ENCODE measurements at regions not wholly inside any gene's neighbourhood (a gene's known extent, or its start where the extent isn't known, plus 50 kb on each side); places are given as distances from the start of the nearest gene placed in this dataset.

GRCh38 chr3:168964736-168965135 lies 698.8 kb downstream of the MECOM start:
- Histone ChIP-seq H3K27ac (ENCODE audit: insufficient read depth, low read length) (no peak overlapping the region), H2BK5ac (ENCODE audit: low read depth, low read length, poor library complexity, severe bottlenecking) (no peak overlapping the region), H3K4ac (ENCODE audit: low read depth, low read length) (no peak overlapping the region), H3K56ac (ENCODE audit: extremely low read depth, insufficient read depth, low read length) (no peak overlapping the region), H2AFZ (replicated peaks; ENCODE audit: low read length, poor library complexity) (no peak overlapping the region), H2BK120ac (ENCODE audit: low read depth, low read length) (no peak overlapping the region), H3K4me3 (ENCODE audit: insufficient read depth, low read depth, low read length) (no peak overlapping the region), H3K23ac (ENCODE audit: low read depth, low read length) (no peak overlapping the region), H3K27me3 (ENCODE audit: control insufficient read depth, insufficient read depth, low read length) (no peaks in the 10 kb centered on the region), H4K5ac (ENCODE audit: low read depth, low read length) (no peak overlapping the region), H2BK15ac (ENCODE audit: low read depth, low read length) (no peak overlapping the region), H3K18ac (ENCODE audit: low read depth, low read length) (no peak overlapping the region), H3K4me1 (ENCODE audit: control insufficient read depth, insufficient read depth, low read length) (no peaks in the 10 kb centered on the region), H3K9me3 (ENCODE audit: control insufficient read depth, insufficient read depth, low read length) (no peaks in the 10 kb centered on the region), H3K79me1 (ENCODE audit: low read depth in 1 of 2, low read length in 2 of 2) (no peaks in the 10 kb centered on the region), H2AK5ac (ENCODE audit: low read depth, low read length) (no peak overlapping the region), H4K91ac (ENCODE audit: insufficient read depth, low read depth, low read length) (no peak overlapping the region), H3K9ac (ENCODE audit: low read depth, low read length) (no peak overlapping the region), H3K4me2 (ENCODE audit: low read depth, low read length) (no peak overlapping the region), H2BK20ac (ENCODE audit: low read depth, low read length) (no peak overlapping the region), H3K36me3 (ENCODE audit: control insufficient read depth, insufficient read depth, low read length) (no peaks in the 10 kb centered on the region), H2AK9ac (replicated peaks; ENCODE audit: low read depth, low read length, poor library complexity) (no peak overlapping the region), H4K20me1 (ENCODE audit: insufficient read depth, low read length) (no peaks in the 10 kb centered on the region), H3K9me1 (ENCODE audit: insufficient read depth, low read length) (no peaks in the 10 kb centered on the region), H3K14ac (replicated peaks; ENCODE audit: low read depth, low read length) (no peak overlapping the region), H4K8ac (ENCODE audit: low read depth in 2 of 2, low read length in 2 of 2) (no peak overlapping the region)
- CTCF ChIA-PET: no interaction called here
- dilution Hi-C loops (cut with HindIII; ENCODE audit: low sequenced_read_pairs, unreplicated experiment): no loop called here
- intact Hi-C loops (cut with micrococcal nuclease): no loop called here
- DNase-seq (no peak), ATAC-seq (ENCODE audit: low read depth) (no peak)
- POLR2A ChIA-PET (ENCODE audit: unreplicated experiment): no interaction called here
- no peak for TF ChIP-seq BHLHE40 (IDR thresholded peaks at IDR 0.05; ENCODE audit: low read depth, low read length)
- TF ChIP-seq CHD1 (IDR thresholded peaks at IDR 0.05; ENCODE audit: low read depth, low read length): no peak
- no peak for TF ChIP-seq RFX5 (IDR thresholded peaks at IDR 0.05; ENCODE audit: low read depth, low read length)
- no peak for TF ChIP-seq USF2 (IDR thresholded peaks at IDR 0.05; ENCODE audit: low read depth, low read length)
- no peak for TF ChIP-seq SMC3 (IDR thresholded peaks at IDR 0.05; ENCODE audit: low read depth, low read length)
- TF ChIP-seq RAD21 (IDR thresholded peaks at IDR 0.05; ENCODE audit: low read length): no peak
- TF ChIP-seq RCOR1 (IDR thresholded peaks at IDR 0.05; ENCODE audit: insufficient replicate concordance, low read length): no peak
- TF ChIP-seq MAZ (IDR thresholded peaks at IDR 0.05; ENCODE audit: borderline replicate concordance, low read depth, low read length): no peak
- no peak for TF ChIP-seq CTCF (conservative IDR thresholded peaks at IDR 0.05; ENCODE audit: low read depth, low read length)
- no peak for TF ChIP-seq MXI1 (IDR thresholded peaks at IDR 0.05; ENCODE audit: borderline replicate concordance, low read depth, low read length)
- TF ChIP-seq FOS (IDR thresholded peaks at IDR 0.05; ENCODE audit: low read depth, low read length): no peak
- no peak for TF ChIP-seq POLR2A (IDR thresholded peaks at IDR 0.05; ENCODE audit: low read depth, low read length)
- TF ChIP-seq CEBPB (IDR thresholded peaks at IDR 0.05; ENCODE audit: low read depth, low read length): no peak
- 100% methylated on average over 2 of the region's 9 CpGs; no CpG with 5 or more reads in 1 of the 2 experiments for WGBS, 2 experiments (ENCODE audit: extremely low coverage in 2 of 2, insufficient read length in 1 of 2)
- in situ Hi-C loops (cut with MboI; ENCODE audit: low sequenced_read_pairs): no loop called here
- no TSS peak for BruUV-seq (replicated peaks)
